G401.6 (cell line): ENCODE measurements at regions not wholly inside any gene's neighbourhood (a gene's known extent, or its start where the extent isn't known, plus 50 kb on each side); places are given as distances from the start of the nearest gene placed in this dataset.

Source experiments
- FAIRE-seq: peaks from 2 replicates; lab custom pipeline; 2012; peaks lifted over from hg19 to GRCh38; lab: Jason Lieb, UNC

DNA sequence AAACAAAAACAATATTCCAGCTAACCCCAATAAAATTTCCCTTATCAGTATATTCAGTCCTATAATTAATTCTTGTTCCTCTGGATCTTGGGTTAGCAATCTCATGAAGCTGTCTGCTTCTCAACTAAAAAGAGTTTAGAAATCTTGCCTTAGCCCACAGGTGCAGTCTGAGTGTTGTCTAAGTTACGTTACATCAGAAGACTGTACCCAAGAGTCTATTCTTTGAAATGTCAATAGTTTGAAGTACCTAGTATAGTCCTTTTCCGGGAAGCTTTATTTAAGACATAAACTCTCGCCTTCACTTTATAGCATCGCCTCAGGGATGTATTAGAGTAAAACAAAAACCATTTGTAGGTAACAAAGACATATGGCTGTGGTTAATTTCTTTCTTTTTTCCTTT, 465.1 kb downstream of the FUT8 start:
- FAIRE-seq: no peak

DNA sequence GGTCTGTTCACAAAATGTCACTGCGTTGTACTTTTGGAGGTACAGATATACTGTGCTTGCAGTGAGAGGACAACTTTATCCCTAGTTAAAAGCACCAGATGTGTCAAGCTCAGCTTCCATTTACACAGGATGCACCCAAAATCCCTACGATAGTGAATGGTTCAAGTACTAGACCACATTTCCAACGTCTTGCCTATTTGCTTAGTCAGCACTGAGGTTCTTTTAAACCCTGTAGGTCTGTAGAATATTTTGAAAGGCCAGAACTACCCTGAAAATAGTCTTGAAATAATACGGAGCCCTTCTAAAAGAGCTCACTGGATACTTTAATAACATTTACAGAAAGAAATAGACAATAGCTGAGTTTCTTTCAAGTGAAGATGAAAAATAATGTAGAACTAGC, 466.1 kb downstream of the FUT8 start:
- no peak for FAIRE-seq

DNA sequence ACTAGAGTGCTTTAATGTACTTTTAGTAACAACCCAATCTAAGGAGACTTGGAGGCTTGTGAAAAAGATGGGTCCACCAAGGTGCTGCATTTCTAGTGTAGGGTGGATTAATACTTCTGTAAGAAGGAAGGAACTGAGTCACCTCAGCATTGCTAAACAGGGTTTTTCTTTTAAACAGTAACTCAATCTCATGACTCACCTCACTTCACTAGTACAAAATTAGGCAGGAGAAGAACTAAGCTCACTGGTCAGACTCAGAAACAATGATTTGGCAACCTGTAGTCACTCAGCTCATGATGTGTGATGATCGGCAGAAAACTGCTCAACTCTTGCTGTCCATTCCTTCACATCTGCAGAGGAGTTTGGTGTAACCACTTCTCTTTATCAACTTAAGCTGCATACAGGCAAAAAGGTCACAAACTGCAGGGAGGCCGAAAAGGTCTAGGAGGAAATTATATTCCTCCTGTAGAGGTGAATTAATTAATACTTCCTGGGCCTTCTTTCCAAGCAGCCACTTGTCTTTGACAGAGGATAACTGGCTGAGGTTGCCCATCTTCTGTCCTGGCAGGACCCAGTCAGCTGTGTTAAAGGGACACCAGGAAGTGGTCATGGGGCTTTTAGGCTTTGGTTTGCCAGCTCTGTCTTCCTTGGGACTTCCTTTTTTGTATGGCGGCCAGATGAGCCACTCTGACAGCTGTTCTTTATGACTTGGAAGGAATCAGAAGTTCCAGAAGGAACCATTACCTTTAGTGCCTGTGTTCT, 466.9 kb downstream of the FUT8 start:
- no peak for FAIRE-seq

- no peak for FAIRE-seq
Observed at GRCh38 chr14:65880507-65880906, 468.0 kb downstream of the FUT8 start.

- FAIRE-seq: no peak
Observed at GRCh38 chr14:65881642-65882041, 469.1 kb downstream of the FUT8 start.

- no peak for FAIRE-seq
Observed at GRCh38 chr14:65888677-65889076, 476.1 kb downstream of the FUT8 start.

DNA sequence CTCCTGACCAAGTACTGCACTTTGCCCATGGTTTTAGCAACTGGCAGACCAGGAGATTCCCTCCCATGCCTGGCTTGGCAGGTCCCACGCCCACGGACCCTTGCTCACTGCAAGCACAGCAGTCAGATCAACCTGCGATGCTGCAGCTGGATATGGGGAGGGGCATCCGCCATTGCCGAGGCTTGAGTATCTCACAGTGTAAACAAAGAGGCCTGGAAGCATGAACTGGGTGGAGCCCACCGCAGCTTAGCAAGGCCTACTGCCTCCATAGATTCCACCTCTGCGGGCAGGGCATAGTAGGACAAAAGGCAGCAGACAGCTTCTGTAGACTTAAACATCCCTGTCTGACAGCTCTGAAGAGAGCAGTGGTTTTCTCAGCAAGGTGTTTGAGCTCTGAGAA, 479.8 kb downstream of the FUT8 start:
- FAIRE-seq: no peak

DNA sequence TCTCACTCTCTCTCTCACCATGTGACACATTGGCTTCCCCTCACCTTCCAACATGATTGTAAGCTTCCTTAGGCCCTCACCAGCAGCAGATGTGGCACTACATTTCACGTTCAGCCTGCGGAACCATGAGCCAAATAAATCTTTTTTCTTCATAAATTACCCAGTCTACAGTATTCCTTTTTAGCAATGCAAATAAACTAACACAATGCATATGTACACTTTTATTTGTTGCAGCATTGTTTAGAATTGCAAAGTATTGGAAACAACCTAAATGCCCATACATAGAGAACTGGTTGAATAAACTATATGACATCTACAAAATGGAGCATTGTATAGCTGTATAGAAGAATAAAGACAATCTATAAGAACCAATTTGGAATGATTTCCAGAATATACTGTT, 487.6 kb downstream of the FUT8 start:
- FAIRE-seq: no peak

DNA sequence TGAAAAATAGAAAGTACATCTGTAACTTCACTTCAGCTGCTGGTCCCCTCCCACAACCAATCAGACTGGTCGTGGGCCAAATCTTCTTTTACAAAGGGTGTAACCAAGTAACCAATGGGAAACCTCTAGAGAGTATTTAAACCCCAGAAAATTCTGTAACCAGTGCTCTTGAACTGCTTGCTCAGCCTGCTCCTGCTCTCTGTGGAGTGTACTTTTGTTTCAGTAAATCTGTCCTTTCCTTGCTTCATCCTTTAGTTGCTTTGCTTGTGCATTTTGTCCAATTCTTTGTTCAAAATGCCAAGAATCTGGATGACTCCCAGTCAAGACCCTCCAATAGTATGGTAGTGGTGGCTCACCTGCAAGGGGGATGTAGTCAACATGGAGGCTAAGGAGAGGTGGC, 489.1 kb downstream of the FUT8 start:
- no peak for FAIRE-seq

DNA sequence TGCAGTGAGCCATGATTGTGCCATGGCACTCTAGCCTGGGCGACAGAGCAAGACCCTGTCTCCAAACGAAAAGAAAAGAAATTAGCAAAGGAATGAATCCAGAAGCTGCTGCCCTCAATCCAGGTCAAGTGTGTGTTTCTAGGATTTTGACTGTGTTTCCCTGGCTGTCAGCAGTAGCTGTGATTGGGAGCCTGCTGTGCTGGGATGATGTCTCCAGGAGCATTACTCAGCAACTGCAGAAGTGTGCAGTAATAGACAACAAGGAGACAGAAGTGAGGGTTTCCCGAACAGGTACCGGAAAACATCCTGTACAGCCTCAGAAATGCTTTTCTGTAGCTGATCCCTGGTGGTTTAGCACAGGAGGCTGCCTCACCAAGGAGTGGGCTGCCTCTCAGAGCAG, 492.5 kb downstream of the FUT8 start:
- no peak for FAIRE-seq

DNA sequence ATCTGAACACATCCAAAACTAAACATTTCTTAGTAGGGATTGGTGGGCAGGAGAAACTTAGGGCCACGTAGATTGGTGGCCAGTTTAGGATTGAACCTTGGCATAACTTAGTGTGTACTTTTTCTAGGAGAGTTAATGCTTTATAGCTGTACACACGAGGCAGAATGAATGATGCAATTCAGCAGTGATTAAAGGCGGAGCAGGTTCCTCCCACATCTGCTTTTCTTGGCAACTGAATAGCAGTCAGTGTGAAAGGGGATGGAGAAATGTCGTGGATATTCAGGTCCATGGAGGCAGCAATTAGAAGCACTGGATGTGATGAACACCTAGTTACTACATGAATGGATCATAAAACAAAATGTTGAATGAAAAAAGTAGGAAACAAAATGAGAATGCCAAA, 493.8 kb downstream of the FUT8 start:
- FAIRE-seq: no peak

GRCh38 chr14:65906948-65907347, 494.4 kb downstream of the FUT8 start:
- no peak for FAIRE-seq

DNA sequence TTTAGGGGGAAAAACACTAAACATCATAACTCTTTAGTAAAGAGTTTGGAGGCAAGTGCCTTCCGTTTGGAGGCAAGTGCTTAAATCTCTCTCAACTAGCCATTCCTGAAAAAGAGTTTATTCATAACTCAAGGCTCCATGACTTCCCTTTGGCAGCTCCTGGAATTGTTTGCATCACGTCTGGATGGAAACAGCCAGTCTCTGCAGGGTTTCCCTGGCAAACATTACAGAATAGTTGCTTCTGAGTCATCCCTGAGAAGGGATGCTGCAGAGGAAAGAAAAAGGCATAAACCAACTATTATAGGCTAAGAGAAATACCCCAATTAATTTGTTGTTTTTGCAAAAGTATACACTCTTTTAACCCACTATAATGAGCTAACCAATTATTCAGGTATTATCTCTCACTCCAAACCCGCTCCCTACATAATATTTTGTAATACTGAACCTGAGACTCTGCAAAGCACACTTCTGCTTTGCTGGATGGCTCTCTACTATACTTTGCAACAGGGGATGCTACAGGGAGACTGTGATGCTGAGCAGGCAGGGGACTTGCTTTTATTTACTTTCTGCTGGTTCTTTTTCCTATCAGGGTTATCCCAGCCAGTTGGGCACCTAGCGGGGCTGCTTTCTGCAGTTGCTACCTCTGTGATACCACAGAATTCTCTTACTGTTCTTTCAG, 497.7 kb downstream of the FUT8 start:
- FAIRE-seq: no peak

DNA sequence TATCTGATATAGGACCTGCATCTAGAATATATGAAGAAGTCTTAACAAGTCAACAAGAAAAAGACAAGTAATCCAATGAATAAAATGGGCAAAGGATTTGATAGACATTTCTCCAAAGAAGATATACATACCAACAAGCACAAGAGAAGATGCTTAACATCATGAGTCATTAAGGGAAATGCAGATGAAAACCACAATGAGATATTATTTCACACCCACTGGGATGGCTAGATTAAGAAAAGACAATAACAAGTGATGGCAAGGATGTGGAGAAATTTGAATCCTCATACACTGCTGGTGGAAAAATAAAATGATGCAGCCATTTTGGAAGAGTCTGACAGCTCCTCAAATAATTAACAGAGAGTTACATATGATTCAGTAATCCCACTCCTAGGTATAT, 502.6 kb downstream of the FUT8 start:
- FAIRE-seq: no peak

DNA sequence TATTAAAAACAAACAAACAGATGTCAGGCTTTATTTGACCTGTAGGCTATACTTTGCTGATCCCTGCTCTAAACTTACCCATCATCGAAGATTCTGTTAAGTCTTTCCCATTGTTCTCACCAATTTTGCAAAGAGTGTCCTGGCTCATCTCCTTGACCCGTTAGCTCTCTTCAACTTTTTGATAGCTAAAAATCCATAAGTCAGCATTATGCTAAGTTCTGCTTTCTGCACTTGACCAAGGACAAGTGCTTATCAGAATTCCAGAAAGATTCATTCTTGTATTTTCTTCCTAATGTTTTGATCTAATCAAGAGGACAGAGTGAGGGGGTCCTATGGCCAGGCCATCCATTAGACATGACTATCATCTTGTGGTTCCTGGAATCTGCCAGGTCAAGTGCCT, 503.5 kb downstream of the FUT8 start:
- no peak for FAIRE-seq

DNA sequence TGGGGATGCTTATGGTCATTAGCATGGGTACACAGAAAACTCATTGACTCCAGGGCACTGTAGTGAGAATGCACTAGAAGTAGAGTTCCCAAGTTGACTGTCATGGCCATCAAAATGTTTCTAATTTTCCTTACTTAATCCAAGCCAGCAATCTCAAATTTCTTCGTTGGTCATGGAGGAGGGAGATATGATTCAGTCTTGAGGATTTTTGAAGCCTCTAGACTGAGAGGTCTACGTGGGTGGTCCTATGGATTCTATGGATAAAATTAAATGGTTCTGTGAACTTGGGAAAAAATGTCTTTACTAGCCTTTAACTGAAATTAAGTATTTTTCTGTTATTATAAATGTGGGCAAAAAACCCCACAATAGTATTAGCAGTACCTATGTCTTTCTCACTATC, 508.5 kb downstream of the FUT8 start:
- FAIRE-seq: no peak

GRCh38 chr14:65922142-65922541, 509.6 kb downstream of the FUT8 start:
- FAIRE-seq: no peak

GRCh38 chr14:65926504-65926903, 514.0 kb downstream of the FUT8 start:
- FAIRE-seq: no peak

GRCh38 chr14:65926935-65927700, 514.6 kb downstream of the FUT8 start:
- no peak for FAIRE-seq

DNA sequence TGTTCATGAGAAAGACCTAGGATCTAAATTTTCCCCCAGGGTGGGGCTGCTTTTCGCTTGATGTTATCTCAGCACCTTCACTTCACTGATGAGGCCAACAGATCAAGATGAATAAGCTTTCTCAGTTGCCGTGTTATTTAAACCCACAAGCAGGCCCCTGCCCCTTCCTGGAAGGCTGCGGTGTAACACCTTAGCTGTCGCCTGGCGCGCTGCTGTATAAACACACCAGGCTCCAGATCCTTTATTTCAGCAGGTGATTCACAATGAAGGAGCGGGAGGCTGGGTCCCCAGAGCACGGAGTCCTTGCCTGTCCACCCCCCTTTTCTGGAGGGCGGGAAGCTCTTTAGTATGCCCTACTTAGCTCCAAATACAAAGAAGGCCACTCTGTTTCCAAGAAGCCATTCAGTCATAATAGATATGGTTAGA, 515.4 kb downstream of the FUT8 start:
- no peak for FAIRE-seq

- FAIRE-seq: no peak
Observed at GRCh38 chr14:65928995-65929394, 516.5 kb downstream of the FUT8 start.

- no peak for FAIRE-seq
Observed at GRCh38 chr14:65933400-65934069, 521.0 kb downstream of the FUT8 start.

GRCh38 chr14:65934070-65934435, 521.5 kb downstream of the FUT8 start:
- no peak for FAIRE-seq
